ENCODE measurements at regions not wholly inside any gene's neighbourhood (a gene's known extent, or its start where the extent isn't known, plus 50 kb on each side); places are given as distances from the start of the nearest gene placed in this dataset.

GRCh38 chr2:196587056-196587455 lies 52.5 kb upstream of the CCDC150 start:
- DNase-seq (no peak), ATAC-seq (no peak)
- intact Hi-C loops (cut with micrococcal nuclease), result no loop called here

DNA sequence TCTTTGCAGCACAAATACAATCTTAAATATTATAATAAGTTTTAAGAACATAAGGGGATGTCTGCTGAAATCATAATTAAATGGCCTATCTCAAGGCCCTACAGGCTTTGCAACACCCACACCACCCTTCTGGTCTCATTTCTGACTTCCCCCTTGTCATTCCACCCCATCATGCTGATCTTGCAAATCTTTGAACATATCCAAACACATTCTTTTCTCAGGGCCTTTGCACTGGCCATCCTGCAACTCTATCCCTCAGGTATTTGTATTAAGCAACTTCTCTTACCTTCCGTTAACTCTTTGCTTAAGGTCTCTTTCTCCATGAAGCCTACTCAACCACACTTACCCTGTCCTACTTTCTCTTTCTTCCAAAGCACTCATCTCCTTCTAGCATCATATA lies 51.8 kb upstream of the CCDC150 start:
- ATAC-seq (no peak), DNase-seq (no peak)
- intact Hi-C loops (cut with micrococcal nuclease), result no loop called here

DNA sequence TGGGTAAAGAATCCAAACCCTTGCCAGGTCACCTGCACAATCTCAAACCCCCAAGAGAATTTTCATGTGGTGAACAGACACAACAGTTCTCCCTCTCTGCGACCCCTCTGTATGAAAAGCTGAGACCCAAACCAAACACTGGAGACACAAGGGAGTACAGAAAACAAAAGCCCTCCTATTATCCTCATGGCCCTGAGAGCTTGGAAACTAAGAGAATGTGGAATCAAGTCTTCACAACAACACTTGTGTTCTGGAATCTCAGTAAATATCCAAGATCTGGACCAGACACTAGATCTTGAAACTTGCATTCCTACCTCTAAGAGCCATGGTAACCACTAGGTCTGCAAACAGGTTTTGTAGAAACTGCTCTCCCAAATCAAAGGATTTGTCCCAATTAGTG lies 50.1 kb upstream of the CCDC150 start:
- intact Hi-C loops (cut with micrococcal nuclease), result no loop called here

More for the DNA sequence above, 50.1 kb upstream of the CCDC150 start:
- DNase-seq (no peak), ATAC-seq (no peak)
